Endothelial cell (in vitro differentiated cells): ENCODE measurements at regions not wholly inside any gene's neighbourhood (a gene's known extent, or its start where the extent isn't known, plus 50 kb on each side); places are given as distances from the start of the nearest gene placed in this dataset.

Experiments used
- DNase-seq: peaks from one replicate; pipeline ENCODE4 v3.0.0; 2021; ENCODE audit warnings: low spot score
- H3K27ac Mint-ChIP-seq: one replicate; pipeline ENCODE4 v1.8.0; 2021; ENCODE audit warnings: mixed read lengths, inconsistent platforms; ENCODE audit not compliant: unreplicated experiment
- H3K27me3 Mint-ChIP-seq: one replicate; pipeline ENCODE4 v1.8.0; 2021; ENCODE audit warnings: mild to moderate bottlenecking, moderate library complexity, mixed read lengths, inconsistent platforms; ENCODE audit not compliant: unreplicated experiment
- H3K36me3 Mint-ChIP-seq: one replicate; pipeline ENCODE4 v1.8.0; 2021; ENCODE audit warnings: mild to moderate bottlenecking, low read depth, mixed read lengths, inconsistent platforms; ENCODE audit not compliant: unreplicated experiment
- H3K4me1 Mint-ChIP-seq: one replicate; pipeline ENCODE4 v1.8.0; 2021; ENCODE audit warnings: mild to moderate bottlenecking, mixed read lengths, inconsistent platforms; ENCODE audit not compliant: unreplicated experiment
- H3K4me3 Mint-ChIP-seq: one replicate; pipeline ENCODE4 v1.8.0; 2021; ENCODE audit warnings: mild to moderate bottlenecking, mixed read lengths, inconsistent platforms; ENCODE audit not compliant: unreplicated experiment
- H3K9me3 Mint-ChIP-seq: one replicate; pipeline ENCODE4 v1.8.0; 2021; ENCODE audit warnings: mixed read lengths, inconsistent platforms; ENCODE audit not compliant: unreplicated experiment
- TF ChIP-seq, protein P1 (sequence below): fragments of 200-600 bp; sonication (generic); IDR thresholded peaks from one replicate; pipeline ENCODE4 v1.5.0; 2021; ENCODE audit warnings: antibody characterized with exemption; ENCODE audit not compliant: unreplicated experiment

DNA sequence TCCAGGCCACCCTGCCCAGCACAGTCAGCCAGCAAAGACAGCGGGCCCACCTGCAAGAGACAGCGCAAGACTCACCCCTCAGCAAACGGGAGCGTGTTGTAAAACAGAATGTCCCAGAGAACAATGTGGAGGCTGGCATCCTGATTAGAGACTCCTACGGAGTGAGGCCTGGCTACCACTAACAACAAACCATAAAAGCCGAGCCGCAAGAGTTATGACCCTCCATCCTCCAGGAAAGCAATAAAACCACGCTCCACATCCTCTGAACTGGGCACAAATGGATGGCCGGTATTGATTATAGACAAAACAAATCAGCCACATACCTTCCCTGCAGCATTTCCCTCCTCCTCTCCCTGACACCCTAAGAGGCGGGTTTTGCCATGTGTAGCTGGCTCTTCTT, 75.8 kb upstream of the LIPC start:
- TF ChIP-seq, protein P1, sequence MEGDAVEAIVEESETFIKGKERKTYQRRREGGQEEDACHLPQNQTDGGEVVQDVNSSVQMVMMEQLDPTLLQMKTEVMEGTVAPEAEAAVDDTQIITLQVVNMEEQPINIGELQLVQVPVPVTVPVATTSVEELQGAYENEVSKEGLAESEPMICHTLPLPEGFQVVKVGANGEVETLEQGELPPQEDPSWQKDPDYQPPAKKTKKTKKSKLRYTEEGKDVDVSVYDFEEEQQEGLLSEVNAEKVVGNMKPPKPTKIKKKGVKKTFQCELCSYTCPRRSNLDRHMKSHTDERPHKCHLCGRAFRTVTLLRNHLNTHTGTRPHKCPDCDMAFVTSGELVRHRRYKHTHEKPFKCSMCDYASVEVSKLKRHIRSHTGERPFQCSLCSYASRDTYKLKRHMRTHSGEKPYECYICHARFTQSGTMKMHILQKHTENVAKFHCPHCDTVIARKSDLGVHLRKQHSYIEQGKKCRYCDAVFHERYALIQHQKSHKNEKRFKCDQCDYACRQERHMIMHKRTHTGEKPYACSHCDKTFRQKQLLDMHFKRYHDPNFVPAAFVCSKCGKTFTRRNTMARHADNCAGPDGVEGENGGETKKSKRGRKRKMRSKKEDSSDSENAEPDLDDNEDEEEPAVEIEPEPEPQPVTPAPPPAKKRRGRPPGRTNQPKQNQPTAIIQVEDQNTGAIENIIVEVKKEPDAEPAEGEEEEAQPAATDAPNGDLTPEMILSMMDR: no peak

DNA sequence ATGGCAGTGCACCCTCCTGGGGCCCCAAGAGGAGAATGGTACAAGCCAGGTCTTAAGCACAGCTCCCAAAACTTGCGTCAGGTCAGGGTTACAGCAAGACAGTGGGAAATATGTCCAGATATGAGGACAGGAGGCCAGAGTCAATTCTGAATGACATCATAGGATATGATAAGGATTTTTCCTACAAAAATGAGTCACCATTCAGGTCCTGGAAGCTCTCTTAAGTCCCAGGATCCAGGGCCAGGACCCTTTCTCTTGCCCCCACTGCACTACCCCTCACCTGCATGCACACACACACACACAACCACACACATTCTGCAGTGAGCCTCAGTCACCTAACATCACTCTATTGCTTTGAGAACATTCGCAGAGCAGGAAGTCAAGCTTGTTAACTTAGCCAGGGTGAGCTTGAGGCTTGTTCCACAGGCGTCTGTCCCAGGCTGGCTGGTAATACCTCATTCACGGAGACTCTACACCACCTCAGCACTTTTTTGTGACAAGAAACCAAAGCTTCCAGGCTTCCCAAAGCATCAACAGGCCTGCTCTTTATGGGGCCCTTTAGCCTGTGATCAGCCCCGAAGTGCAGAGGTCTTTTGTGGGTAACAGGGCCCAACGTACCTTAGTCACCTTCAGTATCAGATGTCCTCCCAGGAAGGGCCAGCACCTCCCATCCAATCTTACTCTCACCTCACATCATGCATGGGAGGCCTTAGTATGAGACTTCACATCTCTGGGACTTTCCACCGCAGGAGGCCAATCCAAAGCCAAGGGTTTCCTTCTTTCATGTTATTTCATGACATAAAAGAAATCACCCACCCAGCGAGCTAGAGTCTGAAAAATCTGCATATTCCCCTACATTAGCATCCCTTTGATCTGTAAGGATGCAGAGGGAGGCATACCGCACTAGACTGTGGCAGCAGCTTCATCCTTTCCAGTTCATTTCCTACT, 74.0 kb upstream of the LIPC start:
- Mint-ChIP-seq H3K27ac (no peak overlapping the region), H3K27me3 (peaks cover 7% of the 10 kb centered on the region), H3K4me3 (no peak overlapping the region), H3K4me1 (peaks cover 5% of the 10 kb centered on the region), H3K36me3 (no peaks in the 10 kb centered on the region), H3K9me3 (no peaks in the 10 kb centered on the region)
- TF ChIP-seq, protein P1: no peak
- DNase-seq: no peak

More for the DNA sequence above, 75.8 kb upstream of the LIPC start:
- Mint-ChIP-seq H3K36me3 (no peaks in the 10 kb centered on the region), H3K27me3 (peaks cover 6% of the 10 kb centered on the region), H3K4me3 (no peak overlapping the region), H3K9me3 (no peaks in the 10 kb centered on the region), H3K4me1 (peaks cover 2% of the 10 kb centered on the region), H3K27ac (no peak overlapping the region)
- no peak for DNase-seq

DNA sequence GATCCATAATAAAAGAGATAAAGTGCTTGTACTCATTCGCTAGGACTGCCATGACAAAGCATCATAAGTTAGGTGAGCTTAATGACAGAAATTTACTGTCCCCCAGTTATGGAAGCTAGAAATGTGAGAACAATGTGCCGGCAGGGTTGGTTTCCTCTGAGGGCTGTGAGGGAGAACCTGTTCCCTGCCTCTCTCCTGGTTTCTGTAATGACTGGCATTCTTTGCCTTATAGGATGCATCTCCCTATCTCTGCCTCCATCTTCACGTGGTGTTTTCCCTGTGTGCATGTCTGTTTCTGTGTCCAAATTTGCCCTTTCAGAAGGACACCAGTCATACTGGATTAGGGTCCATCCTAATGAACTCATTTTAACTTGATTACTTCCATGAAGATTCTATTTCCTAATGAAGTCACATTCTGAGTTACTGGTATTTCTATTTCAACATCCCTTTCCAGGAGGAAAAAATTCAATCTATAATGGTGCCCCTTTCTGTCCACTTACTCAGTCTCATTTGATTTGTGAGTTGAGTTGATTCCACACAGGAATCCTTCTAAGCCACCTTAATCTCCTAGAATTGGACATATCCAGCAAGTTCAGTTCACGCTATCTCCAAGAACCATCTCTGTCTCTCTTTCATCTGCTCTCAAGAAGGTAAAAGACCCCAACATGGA, 71.2 kb upstream of the LIPC start:
- H3K27ac Mint-ChIP-seq: no peak overlapping the region
- H3K4me3 Mint-ChIP-seq: no peak overlapping the region
- H3K4me1 Mint-ChIP-seq: peaks cover 5% of the 10 kb centered on the region
- H3K36me3 Mint-ChIP-seq: no peaks in the 10 kb centered on the region
- H3K27me3 Mint-ChIP-seq: peaks cover 4% of the 10 kb centered on the region
- DNase-seq: no peak
- TF ChIP-seq, protein P1: no peak
- no peaks in the 10 kb centered on the region for H3K9me3 Mint-ChIP-seq

DNA sequence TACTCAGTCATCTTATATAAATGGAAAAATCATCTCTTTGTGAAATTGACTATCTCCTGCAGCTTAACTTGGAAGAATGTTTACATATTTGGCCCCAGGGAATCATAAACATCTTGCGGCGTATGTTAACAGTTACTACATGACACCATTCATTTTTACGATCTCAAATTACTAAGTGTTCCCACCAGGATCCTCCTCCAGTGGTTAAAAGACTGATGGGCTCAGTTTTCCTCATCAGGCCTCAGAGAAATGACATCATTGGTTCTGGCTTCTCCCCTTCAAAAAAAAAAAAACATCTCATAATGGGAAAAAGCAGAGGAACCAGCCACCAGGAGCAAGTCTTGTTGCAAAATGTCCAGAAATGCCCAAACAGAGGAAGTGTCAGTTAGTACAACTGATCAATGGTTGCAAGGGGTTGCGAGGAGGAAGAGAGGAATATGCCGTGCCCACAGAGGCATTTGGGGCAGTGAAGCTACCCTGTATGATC, 70.5 kb upstream of the LIPC start:
- DNase-seq: no peak
- Mint-ChIP-seq H3K4me3 (no peak overlapping the region), H3K27me3 (peaks cover 4% of the 10 kb centered on the region), H3K27ac (no peak overlapping the region), H3K4me1 (peaks cover 5% of the 10 kb centered on the region), H3K9me3 (no peaks in the 10 kb centered on the region), H3K36me3 (no peaks in the 10 kb centered on the region)
- TF ChIP-seq, protein P1: no peak
